GM21619 (cell line): ENCODE measurements at regions not wholly inside any gene's neighbourhood (a gene's known extent, or its start where the extent isn't known, plus 50 kb on each side); places are given as distances from the start of the nearest gene placed in this dataset.

Source experiments
- ATAC-seq: cut with Tn5 transposase; IDR thresholded peaks from one replicate; pipeline ENCODE4 v1.9.1; 2021; ENCODE audit not compliant: unreplicated experiment

- no peak for ATAC-seq
Measured at GRCh38 chr20:50297498-50298376, 107.1 kb downstream of the CEBPB start.

- no peak for ATAC-seq
Measured at GRCh38 chr20:50298554-50299324, 108.1 kb downstream of the CEBPB start.

DNA sequence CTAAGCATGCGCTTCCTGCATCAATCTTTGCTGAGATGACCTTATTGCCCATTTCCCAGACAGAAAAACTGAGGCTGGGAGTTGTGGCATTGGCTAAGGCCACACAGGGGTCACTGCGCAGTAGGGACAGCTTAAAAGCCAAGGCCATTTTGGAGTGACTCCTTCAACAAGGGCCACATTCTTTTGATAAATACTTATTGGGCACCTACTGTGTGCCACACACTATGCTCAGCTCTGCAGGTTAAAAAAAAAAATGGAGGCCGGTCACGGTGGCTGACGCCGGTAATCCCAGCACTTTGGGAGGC is 108.6 kb downstream of the CEBPB start:
- no peak for ATAC-seq

- no peak for ATAC-seq
Measured at GRCh38 chr20:50301165-50301564, 110.5 kb downstream of the CEBPB start.

- no peak for ATAC-seq
Measured at GRCh38 chr20:50301712-50302111, 111.1 kb downstream of the CEBPB start.

- ATAC-seq: no peak
Measured at GRCh38 chr20:50302341-50303057, 111.9 kb downstream of the CEBPB start.

GRCh38 chr20:50303573-50304500 is 113.2 kb downstream of the CEBPB start:
- ATAC-seq: no peak

- ATAC-seq: no peak
Measured at GRCh38 chr20:50304501-50304856, 113.8 kb downstream of the CEBPB start.

DNA sequence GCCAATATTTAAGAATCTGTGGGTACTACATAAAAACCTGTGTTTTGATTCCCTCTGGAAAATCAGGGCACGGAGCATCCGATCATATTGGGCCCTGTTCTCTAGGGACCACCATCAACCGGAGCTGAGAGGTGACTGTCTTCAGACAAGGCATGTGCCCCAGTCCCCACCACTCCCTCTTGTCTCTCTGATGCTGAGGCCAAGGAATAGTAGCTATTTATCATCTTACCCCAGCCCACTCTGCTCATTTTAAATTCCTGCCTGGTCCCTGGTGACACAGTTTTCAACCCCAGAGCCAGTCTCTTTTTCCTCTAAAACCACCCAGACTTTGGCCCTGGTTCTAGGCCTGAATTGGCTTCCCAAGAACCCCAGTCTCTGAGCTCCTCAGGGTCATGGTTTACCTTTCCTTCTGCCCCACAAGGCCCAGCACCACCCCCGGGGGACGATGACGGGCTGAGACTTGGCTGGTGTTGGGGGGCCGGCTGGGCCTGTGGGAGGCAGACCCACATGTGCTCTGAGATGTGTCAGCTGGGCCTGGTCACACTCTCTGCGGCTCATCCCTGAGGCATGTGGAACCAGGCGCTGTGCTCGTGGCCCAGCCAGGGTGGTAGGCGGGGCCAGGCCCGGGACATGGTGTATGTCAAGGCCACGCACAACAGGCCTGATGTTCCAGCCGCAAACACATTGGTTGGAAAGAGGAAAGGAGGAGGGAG is 114.4 kb downstream of the CEBPB start:
- no peak for ATAC-seq

- no peak for ATAC-seq
Measured at GRCh38 chr20:50305636-50306477, 115.2 kb downstream of the CEBPB start.

DNA sequence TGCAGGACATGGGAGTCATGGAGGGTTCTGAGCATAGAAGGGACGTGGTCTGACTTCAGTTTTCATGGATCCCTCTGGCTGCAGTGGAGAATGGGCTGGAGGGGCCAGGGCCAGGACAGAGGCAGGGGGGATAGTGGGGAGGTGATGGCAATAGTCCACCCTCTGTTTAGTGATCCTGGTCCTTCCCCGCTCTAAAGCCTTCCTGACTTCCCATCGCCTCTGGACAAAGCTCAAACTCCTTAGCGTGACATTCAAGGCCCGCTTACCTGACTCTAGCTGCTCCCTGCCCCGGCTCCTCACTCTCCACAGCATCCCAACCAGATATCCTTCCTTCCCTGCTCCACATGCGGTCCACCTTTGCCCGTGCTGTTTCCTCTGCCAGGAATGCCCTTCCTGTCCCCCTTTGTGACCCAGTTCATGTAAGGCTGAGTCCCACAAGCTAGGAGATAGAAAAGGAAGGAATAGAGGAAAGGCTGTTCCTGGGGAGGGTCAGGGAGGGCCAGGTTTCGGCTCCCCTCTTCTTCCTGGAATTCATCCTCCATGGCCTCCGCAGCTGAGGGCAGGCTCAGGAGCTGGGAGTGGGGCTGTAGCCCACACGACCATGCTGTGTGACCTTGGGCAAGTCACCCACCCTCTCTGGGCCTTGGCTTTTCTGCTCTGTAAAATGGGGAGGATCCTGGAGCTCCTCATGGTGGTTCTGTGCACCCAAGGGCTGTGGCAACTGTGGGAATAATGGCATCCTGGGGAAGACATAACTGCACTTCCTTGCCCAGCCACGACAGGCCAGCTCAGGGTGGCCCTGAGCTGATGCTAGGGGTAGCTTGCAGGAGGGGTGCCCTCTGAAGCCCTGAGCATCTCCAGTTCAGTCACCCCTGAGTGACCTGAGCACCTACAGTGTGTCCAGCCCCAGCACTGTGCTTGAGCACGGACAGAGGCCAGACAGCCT is 116.1 kb downstream of the CEBPB start:
- no peak for ATAC-seq

- ATAC-seq: no peak
Measured at GRCh38 chr20:50308166-50308512, 117.5 kb downstream of the CEBPB start.

DNA sequence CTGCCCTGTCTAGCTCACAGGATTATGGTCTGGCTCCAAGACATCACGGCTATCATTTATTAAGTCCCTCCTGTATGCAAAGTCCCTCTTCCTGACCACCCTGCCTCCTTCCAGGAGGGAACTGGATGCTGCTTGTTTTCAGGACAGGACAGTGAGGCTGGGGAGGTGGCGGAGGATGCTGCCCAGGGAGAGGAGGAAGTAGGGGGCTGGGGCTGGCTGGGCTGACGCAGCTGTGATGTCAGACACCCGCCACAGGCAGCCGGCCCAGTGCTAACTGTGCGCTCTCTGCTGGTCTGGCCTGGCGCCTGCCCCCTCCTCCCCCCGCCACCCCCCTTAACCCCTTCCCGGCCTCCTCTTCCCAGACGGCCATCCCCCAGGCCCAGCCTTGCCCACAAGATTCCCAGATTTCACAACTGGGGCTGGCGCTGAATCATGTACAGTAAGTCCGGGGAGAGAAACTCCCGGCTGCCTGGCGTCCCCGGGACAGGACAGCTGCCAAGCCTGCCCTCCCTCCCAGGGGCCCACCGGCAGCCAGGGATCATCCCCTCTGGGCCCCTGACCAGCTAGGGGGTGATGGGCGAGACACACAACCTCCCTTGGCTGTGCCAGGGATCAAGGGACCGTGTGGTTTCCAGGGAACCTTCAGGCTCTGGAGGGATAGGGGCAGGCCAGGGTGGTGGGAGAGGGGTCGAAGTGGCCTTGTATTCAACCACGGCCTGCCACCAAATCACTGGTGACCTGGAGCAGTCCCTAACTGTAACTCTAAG is 118.1 kb downstream of the CEBPB start:
- no peak for ATAC-seq

GRCh38 chr20:50309280-50309763 is 118.7 kb downstream of the CEBPB start:
- no peak for ATAC-seq

DNA sequence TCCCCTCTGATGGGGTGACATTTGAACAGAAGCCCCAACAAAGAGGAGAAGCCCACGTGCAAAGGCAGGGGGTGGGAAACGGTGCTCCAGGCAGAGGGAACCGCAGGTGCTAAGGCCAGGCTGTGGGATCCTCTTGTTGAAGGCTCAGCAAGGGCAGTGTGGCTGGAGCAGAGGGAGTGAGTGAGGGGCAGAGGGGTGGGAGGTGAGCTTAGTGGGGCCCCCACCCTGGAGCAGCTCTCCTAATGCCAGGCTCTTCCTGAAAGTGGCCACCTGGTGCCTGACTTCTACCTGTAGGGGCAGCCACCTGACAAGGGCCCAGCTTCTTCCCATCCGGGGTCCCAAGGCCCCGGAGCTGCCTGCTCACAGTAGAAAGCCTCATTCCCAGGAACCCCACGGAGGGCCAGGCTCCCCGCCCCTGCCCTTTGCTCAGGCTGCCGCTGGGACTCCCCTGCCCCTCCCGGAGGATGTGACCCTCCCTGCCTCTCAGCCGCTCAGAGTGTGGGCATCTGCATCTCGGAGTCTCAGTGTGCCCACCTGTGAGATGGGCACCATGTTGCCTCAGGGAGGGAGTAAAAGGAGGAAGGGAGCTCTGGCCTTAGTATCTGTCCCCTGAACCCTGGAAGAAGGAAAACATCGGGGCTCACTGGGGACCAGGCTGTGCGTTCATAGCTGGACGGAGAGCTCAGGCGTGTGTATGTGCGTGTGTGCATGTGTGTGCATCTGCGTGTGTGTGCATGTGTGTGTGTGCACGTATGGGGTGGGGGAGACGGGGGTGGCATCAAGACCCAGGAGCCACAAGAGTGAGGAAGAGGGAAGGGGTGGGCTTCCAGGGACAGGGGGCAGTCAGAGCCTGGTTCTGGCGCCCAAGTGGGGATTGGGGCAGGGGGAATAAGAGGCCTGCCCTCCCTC is 119.4 kb downstream of the CEBPB start:
- no peak for ATAC-seq

- ATAC-seq: no peak
Measured at GRCh38 chr20:50310673-50311051, 120.0 kb downstream of the CEBPB start.
